ENCODE measurements at regions not wholly inside any gene's neighbourhood (a gene's known extent, or its start where the extent isn't known, plus 50 kb on each side); places are given as distances from the start of the nearest gene placed in this dataset.

GRCh38 chr18:45328811-45329210 is 286.5 kb upstream of the SLC14A2 start:
- TF ChIP-seq CTCF (IDR thresholded peaks at IDR 0.05) (no peak), EZH2phosphoT487 (IDR thresholded peaks at IDR 0.05) (no peak)
